ENCODE measurements at regions not wholly inside any gene's neighbourhood (a gene's known extent, or its start where the extent isn't known, plus 50 kb on each side); places are given as distances from the start of the nearest gene placed in this dataset.

DNA sequence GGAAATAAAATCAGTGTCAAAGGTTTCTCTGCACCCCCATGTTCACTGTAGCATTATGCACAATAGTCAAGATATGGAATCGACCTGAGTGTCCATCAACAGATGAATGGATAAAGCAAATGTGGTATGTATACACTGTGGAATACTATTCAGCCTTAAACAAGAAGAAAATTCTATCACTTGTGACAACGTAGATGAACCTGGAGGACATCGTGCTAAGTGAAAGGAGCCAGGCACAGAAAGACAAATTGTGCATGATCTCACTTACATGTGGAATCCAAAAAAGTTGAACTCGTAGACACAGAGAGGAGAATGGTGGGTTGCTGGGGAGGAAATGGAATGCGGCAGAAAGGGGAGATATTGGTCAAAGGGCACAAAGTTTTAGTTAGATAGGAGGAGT lies 136.3 kb upstream of the ESR1 start:
- no peak overlapping the region for H3K9ac ChIP-seq (ENCODE audit: low read depth, low read length)
- H3K4me3 ChIP-seq (ENCODE audit: low read length): no peak overlapping the region

DNA sequence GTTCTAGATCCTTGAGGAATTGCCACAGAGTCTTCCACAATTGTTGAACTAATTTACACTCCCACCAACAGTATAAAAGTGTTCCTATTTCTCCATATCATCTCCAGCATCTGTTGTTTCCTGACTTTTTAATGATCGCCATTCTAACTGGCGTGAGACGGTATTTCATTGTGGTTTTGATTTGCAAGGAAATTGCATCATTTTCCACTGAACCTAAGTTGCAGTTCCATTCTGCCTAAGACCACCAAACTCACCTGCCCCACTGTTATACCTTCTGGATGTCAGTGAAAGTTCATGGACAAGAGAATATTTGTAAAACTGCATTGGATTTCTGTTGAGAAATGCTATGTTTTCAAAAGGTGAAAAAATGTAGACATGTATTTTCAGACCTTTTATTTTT lies 132.9 kb upstream of the ESR1 start:
- H3K4me3 ChIP-seq (ENCODE audit: low read length): no peak overlapping the region
- H3K4me1 ChIP-seq (ENCODE audit: insufficient read depth, low read length): no peaks in the 10 kb centered on the region
- H3K27me3 ChIP-seq (ENCODE audit: insufficient read depth, low read length): no peaks in the 10 kb centered on the region
- no peaks in the 10 kb centered on the region for H3K36me3 ChIP-seq (ENCODE audit: insufficient read depth, low read depth, low read length)
- no peak overlapping the region for H3K27ac ChIP-seq (ENCODE audit: low read length)
- H3K9ac ChIP-seq (ENCODE audit: low read depth, low read length): no peak overlapping the region
- no peaks in the 10 kb centered on the region for H3K9me3 ChIP-seq (ENCODE audit: insufficient read depth, low read depth, low read length)

More for the DNA sequence above, 136.3 kb upstream of the ESR1 start:
- no peaks in the 10 kb centered on the region for H3K27me3 ChIP-seq (ENCODE audit: insufficient read depth, low read length)
- H3K27ac ChIP-seq (ENCODE audit: low read length): no peak overlapping the region
- H3K4me1 ChIP-seq (ENCODE audit: insufficient read depth, low read length): no peaks in the 10 kb centered on the region
- no peaks in the 10 kb centered on the region for H3K9me3 ChIP-seq (ENCODE audit: insufficient read depth, low read depth, low read length)
- H3K36me3 ChIP-seq (ENCODE audit: insufficient read depth, low read depth, low read length): no peaks in the 10 kb centered on the region

DNA sequence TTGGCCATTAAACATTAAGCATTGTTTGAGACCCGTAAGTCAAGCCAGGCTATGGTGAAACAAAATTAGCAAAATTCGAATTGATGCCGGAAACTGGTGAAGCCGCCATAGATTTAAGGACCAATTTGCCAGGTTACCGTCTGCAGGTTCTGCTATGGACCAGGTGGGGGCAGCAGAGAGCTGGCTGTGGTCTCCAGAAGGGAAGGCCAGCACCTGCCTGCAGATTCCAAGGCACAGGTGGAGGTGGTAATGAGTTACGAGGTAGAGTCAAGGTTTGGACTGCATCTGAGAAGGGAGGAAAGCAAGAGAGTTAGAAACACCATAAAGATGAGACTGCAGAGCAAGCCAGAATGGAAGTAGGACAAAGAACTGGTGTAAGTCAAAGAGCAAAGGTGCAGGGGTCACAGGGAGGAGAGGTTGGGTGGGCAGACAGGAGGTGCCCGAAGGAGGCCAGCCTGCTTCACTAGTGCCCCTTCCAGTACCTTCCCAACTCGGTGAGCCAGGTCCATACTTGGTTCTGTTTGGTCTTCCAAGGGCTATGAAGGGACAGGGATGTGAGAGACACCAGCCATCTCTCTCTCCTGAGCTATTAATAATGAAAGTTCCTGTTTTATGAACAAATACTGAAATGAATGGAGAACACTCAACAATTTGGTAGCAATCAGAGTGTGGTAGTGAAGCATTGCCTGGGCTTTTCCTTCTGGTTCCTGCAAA lies 131.6 kb upstream of the ESR1 start:
- Histone ChIP-seq H3K9me3 (ENCODE audit: insufficient read depth, low read depth, low read length) (no peaks in the 10 kb centered on the region), H3K27me3 (ENCODE audit: insufficient read depth, low read length) (no peaks in the 10 kb centered on the region), H3K36me3 (ENCODE audit: insufficient read depth, low read depth, low read length) (no peaks in the 10 kb centered on the region), H3K4me3 (ENCODE audit: low read length) (no peak overlapping the region), H3K27ac (ENCODE audit: low read length) (no peak overlapping the region), H3K4me1 (ENCODE audit: insufficient read depth, low read length) (no peaks in the 10 kb centered on the region), H3K9ac (ENCODE audit: low read depth, low read length) (no peak overlapping the region)

DNA sequence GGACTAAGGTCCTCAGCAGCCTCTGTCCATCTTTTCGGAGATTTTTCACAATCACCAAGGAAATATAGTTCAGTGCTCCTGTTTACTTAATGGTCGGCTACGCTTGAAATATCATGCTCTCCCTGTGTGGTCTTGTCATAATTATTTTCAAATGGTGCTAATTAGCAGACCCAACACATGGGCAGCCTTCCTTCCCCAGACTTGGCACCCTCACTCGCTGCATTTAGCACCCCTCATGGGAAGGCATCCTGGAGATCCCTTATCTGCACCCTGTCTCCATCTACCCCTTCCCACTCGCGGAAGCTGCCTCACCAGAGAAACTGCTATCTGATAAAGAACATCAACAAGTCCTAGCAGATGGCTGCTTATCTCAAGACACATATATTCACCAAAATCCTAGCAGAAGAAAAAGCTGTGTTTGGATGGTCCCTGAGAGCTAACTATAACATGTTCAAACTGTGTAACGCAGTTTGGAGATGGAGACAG lies 131.0 kb upstream of the ESR1 start:
- no peaks in the 10 kb centered on the region for H3K36me3 ChIP-seq (ENCODE audit: insufficient read depth, low read depth, low read length)
- H3K27ac ChIP-seq (ENCODE audit: low read length): no peak overlapping the region
- no peak overlapping the region for H3K9ac ChIP-seq (ENCODE audit: low read depth, low read length)
- H3K27me3 ChIP-seq (ENCODE audit: insufficient read depth, low read length): no peaks in the 10 kb centered on the region
- no peaks in the 10 kb centered on the region for H3K4me1 ChIP-seq (ENCODE audit: insufficient read depth, low read length)
- no peaks in the 10 kb centered on the region for H3K9me3 ChIP-seq (ENCODE audit: insufficient read depth, low read depth, low read length)
- no peak overlapping the region for H3K4me3 ChIP-seq (ENCODE audit: low read length)

DNA sequence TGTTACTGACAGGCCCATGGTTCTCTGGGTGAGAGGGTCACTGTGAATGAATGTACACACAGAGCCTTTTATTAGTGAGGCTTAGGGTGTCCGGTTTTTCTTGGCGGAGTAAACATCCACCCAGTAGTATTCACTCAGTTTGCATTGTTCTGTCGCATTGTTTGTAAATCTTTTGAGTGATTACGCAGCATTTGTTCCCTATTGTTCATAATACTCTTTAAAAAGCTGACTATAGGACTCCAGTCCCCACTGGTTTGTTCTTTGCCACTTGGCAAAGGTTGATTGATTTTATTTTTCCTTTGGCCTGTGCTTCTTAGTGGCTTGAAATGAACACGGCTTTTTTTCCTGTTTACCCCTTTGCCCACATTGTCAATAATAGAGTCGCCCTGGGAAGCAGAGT lies 130.1 kb upstream of the ESR1 start:
- H3K9me3 ChIP-seq (ENCODE audit: insufficient read depth, low read depth, low read length): no peaks in the 10 kb centered on the region
- no peak overlapping the region for H3K9ac ChIP-seq (ENCODE audit: low read depth, low read length)
- no peaks in the 10 kb centered on the region for H3K36me3 ChIP-seq (ENCODE audit: insufficient read depth, low read depth, low read length)
- H3K4me3 ChIP-seq (ENCODE audit: low read length): no peak overlapping the region
- H3K27me3 ChIP-seq (ENCODE audit: insufficient read depth, low read length): no peaks in the 10 kb centered on the region
- H3K4me1 ChIP-seq (ENCODE audit: insufficient read depth, low read length): no peaks in the 10 kb centered on the region
- no peak overlapping the region for H3K27ac ChIP-seq (ENCODE audit: low read length)

DNA sequence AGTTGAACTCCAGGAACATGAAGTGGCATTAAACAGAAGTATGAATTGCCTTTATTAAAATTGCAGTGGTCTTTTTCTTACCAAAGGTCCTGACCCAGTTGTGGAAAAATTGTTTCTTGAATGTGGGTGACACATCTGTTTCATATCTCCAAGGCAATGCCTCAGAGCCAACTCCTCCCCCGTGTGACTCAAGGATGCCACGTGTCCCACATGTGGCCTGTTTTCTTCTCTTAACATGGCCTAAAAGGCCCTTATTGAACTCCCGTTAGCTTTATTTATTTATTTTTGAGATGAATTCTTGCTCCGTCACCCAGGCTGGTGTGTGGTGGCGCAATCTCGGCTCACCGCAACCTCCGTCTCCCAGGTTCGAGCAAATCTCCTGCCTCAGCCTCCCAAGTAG lies 128.4 kb upstream of the ESR1 start:
- Histone ChIP-seq H3K27me3 (ENCODE audit: insufficient read depth, low read length) (no peaks in the 10 kb centered on the region), H3K36me3 (ENCODE audit: insufficient read depth, low read depth, low read length) (no peaks in the 10 kb centered on the region), H3K9ac (ENCODE audit: low read depth, low read length) (no peak overlapping the region), H3K4me1 (ENCODE audit: insufficient read depth, low read length) (no peaks in the 10 kb centered on the region), H3K27ac (ENCODE audit: low read length) (no peak overlapping the region), H3K9me3 (ENCODE audit: insufficient read depth, low read depth, low read length) (no peaks in the 10 kb centered on the region), H3K4me3 (ENCODE audit: low read length) (no peak overlapping the region)

DNA sequence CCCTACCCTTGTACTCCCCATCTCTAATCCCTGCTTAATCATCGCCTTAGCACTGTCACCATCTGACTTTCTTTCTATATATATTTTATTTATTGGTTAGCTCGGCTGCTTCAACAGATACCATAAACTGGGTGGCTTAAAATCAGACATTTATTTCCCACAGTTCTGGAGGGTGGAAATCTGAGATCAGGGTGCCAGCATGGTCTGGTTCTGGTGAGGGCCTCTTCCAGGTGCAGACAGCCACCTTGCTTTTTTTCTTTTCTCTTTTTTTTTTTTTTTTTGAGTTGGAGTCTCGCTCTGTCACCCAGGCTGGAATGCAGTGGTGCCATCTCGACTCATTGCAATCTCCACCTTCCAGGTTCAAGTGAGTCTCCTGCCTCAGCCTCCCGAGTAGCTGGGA lies 127.5 kb upstream of the ESR1 start:
- Histone ChIP-seq H3K4me3 (ENCODE audit: low read length) (no peak overlapping the region), H3K9ac (ENCODE audit: low read depth, low read length) (no peak overlapping the region), H3K27me3 (ENCODE audit: insufficient read depth, low read length) (no peaks in the 10 kb centered on the region), H3K9me3 (ENCODE audit: insufficient read depth, low read depth, low read length) (no peaks in the 10 kb centered on the region), H3K27ac (ENCODE audit: low read length) (no peak overlapping the region), H3K36me3 (ENCODE audit: insufficient read depth, low read depth, low read length) (no peaks in the 10 kb centered on the region), H3K4me1 (ENCODE audit: insufficient read depth, low read length) (no peaks in the 10 kb centered on the region)

DNA sequence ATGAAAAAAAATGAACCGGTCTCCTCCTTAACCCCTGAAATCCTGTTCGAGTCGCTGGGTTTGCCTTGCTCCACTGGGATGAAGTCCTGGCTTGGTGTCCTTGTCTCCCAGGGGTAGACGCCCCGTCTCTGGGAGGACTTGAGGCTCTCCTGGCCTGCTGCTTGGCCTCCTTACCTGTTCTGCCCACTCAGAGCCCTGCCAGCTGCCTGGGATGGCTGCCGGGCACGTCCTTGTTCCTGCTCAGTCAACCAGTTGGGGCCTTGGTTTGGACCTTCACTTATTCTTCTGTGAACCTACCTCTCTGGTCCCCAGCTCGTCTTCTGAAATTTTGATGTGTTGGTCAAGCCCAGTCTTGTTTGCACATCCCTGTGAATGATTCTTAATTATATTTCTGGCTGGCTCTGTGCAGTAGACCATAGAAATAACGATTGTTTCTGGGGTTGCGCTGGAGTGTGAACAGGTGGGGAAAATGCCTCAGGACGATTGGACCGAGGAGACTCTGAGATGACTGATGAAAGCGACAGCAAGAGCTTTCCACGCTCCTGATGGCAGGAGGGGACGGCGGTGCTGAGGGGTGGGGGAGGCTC lies 126.5 kb upstream of the ESR1 start:
- H3K4me1 ChIP-seq (ENCODE audit: insufficient read depth, low read length): no peaks in the 10 kb centered on the region
- no peak overlapping the region for H3K9ac ChIP-seq (ENCODE audit: low read depth, low read length)
- no peaks in the 10 kb centered on the region for H3K9me3 ChIP-seq (ENCODE audit: insufficient read depth, low read depth, low read length)
- H3K4me3 ChIP-seq (ENCODE audit: low read length): no peak overlapping the region
- H3K36me3 ChIP-seq (ENCODE audit: insufficient read depth, low read depth, low read length): no peaks in the 10 kb centered on the region
- no peak overlapping the region for H3K27ac ChIP-seq (ENCODE audit: low read length)
- H3K27me3 ChIP-seq (ENCODE audit: insufficient read depth, low read length): no peaks in the 10 kb centered on the region

DNA sequence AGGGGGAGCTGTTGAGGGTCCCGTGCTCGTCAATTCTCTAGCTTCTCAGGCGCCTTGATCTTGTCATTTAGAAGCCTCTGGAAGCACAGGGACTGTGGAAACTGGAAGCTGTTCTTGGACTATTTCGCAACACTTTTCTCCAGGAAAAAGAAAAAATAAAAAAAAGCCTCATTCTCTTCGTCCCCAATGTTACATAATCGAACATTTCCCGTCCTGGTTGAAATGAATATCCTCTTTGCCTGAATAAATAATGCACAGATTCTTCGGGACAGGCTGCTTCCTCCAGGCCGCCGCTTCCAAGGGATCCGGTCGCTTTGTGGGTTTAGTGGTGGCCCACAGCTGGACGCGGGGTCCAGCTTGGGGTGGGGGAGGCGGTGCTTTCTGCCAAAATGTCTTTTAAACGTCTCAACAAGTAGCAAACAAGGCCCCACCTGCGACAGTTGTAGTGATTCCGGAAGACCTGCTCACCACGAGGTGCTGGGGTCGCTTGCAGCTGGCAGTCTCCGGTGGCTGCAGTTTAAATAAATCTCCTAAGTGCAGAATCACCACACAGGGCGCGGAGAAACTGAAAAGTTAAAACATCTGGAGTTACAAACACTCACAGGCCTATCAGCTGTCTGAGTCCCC lies 125.9 kb upstream of the ESR1 start:
- Histone ChIP-seq H3K4me1 (ENCODE audit: insufficient read depth, low read length) (no peaks in the 10 kb centered on the region), H3K27me3 (ENCODE audit: insufficient read depth, low read length) (no peaks in the 10 kb centered on the region), H3K9ac (ENCODE audit: low read depth, low read length) (no peak overlapping the region), H3K4me3 (ENCODE audit: low read length) (no peak overlapping the region), H3K36me3 (ENCODE audit: insufficient read depth, low read depth, low read length) (no peaks in the 10 kb centered on the region), H3K27ac (ENCODE audit: low read length) (no peak overlapping the region), H3K9me3 (ENCODE audit: insufficient read depth, low read depth, low read length) (no peaks in the 10 kb centered on the region)

DNA sequence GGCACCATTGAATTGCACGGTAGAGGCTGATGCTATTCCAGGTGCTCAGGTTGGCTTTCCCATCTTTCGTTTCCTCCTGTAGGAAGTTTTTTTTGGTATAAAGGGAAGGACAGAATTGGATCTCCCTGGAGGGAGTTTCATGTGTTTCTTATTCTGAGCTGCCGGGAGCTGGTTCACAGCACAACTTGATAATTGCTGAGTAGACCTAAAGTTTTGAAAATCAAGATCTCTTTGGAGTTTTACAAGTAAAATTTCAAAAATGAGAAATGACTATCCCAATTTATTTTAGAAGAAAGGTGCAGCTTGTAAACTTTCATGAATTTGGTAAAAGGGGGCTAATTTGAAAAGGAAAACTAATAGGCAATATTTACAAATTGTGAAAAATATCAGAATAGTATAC lies 125.2 kb upstream of the ESR1 start:
- Histone ChIP-seq H3K9me3 (ENCODE audit: insufficient read depth, low read depth, low read length) (no peaks in the 10 kb centered on the region), H3K36me3 (ENCODE audit: insufficient read depth, low read depth, low read length) (no peaks in the 10 kb centered on the region), H3K27ac (ENCODE audit: low read length) (no peak overlapping the region), H3K27me3 (ENCODE audit: insufficient read depth, low read length) (no peaks in the 10 kb centered on the region), H3K4me3 (ENCODE audit: low read length) (no peak overlapping the region), H3K9ac (ENCODE audit: low read depth, low read length) (no peak overlapping the region), H3K4me1 (ENCODE audit: insufficient read depth, low read length) (no peaks in the 10 kb centered on the region)

DNA sequence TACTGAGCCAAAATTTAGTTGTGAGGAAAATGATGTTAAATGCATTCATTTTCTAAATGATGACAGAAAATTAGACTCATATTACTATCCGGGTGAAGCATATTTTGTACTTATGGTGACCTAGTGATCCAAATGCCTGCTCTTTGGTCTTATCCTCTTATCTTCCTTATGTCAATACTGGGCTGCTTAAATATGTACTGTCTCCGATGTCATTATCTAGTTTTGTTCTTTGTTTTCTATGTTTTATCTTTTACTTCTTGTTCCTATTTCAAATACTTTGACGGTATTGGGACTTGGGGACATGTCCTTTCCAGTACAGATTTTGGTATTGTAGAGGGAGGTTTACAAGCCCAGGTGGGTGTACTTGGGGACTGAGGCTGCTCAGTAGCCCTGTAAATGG lies 124.6 kb upstream of the ESR1 start:
- Histone ChIP-seq H3K36me3 (ENCODE audit: insufficient read depth, low read depth, low read length) (no peaks in the 10 kb centered on the region), H3K9me3 (ENCODE audit: insufficient read depth, low read depth, low read length) (no peaks in the 10 kb centered on the region)

DNA sequence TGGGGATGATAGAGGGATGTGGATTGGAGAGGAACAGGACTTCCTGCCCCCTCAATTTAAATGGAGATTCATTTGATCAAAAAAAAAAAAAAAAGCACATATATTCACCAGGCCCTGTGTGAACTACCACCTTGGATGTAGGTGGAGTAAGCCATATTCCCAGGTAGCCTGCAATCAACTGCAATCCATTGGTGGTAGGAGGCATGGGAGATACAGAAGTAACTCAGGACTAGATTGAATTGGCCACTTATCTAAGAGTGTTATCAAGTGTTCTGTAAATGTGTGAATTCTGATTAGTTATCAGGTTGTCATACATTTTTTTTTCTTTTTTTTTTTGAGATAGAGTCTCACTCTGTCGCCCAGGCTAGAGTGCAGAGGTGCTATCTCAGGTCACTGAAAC lies 124.1 kb upstream of the ESR1 start:
- no peaks in the 10 kb centered on the region for H3K36me3 ChIP-seq (ENCODE audit: insufficient read depth, low read depth, low read length)
- no peak overlapping the region for H3K9ac ChIP-seq (ENCODE audit: low read depth, low read length)
- H3K4me3 ChIP-seq (ENCODE audit: low read length): no peak overlapping the region
- H3K4me1 ChIP-seq (ENCODE audit: insufficient read depth, low read length): no peaks in the 10 kb centered on the region
- H3K27ac ChIP-seq (ENCODE audit: low read length): no peak overlapping the region
- H3K27me3 ChIP-seq (ENCODE audit: insufficient read depth, low read length): no peaks in the 10 kb centered on the region
- no peaks in the 10 kb centered on the region for H3K9me3 ChIP-seq (ENCODE audit: insufficient read depth, low read depth, low read length)

More for the DNA sequence above, 124.6 kb upstream of the ESR1 start:
- no peak overlapping the region for H3K27ac ChIP-seq (ENCODE audit: low read length)
- no peaks in the 10 kb centered on the region for H3K4me1 ChIP-seq (ENCODE audit: insufficient read depth, low read length)
- H3K27me3 ChIP-seq (ENCODE audit: insufficient read depth, low read length): no peaks in the 10 kb centered on the region
- no peak overlapping the region for H3K9ac ChIP-seq (ENCODE audit: low read depth, low read length)
- no peak overlapping the region for H3K4me3 ChIP-seq (ENCODE audit: low read length)
